H54 (cell line): ENCODE measurements at regions not wholly inside any gene's neighbourhood (a gene's known extent, or its start where the extent isn't known, plus 50 kb on each side); places are given as distances from the start of the nearest gene placed in this dataset.

Experiments
- DNase-seq: peaks from one replicate; pipeline ENCODE4 v3.0.0; 2011; ENCODE audit warnings: low spot score, mixed read lengths; ENCODE audit not compliant: insufficient read length
- FAIRE-seq: peaks from 3 replicates; lab custom pipeline; 2011; peaks lifted over from hg19 to GRCh38; lab: Jason Lieb, UNC
- POLR2A ChIP-seq: IDR thresholded peaks from 2 replicates; pipeline ENCODE4 v1.6.1; 2011; ENCODE audit warnings: low read depth, mild to moderate bottlenecking, low read length

GRCh38 chr15:80339601-80340000 is 64.6 kb upstream of the ARNT2 start:
- TF ChIP-seq POLR2A, result no peak
- no peak for DNase-seq
- no peak for FAIRE-seq

DNA sequence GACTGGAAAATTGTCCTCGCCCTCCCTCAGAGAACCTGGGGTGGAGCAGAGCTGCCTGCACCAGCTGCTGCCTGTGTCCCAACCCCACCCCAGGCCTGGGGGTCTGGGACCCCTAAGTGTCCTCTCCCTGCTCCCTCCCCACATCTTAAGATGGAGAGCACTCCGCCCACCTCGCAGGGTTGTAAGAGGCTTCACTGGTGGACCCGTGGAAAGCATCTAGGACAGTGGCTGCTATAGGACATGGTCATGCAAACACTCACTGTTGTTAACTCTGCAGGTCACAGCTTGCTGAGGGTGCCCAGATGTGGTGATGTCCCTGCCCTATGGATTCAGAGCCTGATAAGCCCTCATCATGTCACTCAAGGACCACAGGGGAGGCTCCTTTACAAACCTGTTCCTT is 62.0 kb upstream of the ARNT2 start:
- no peak for FAIRE-seq
- no peak for DNase-seq
- TF ChIP-seq POLR2A, result no peak

DNA sequence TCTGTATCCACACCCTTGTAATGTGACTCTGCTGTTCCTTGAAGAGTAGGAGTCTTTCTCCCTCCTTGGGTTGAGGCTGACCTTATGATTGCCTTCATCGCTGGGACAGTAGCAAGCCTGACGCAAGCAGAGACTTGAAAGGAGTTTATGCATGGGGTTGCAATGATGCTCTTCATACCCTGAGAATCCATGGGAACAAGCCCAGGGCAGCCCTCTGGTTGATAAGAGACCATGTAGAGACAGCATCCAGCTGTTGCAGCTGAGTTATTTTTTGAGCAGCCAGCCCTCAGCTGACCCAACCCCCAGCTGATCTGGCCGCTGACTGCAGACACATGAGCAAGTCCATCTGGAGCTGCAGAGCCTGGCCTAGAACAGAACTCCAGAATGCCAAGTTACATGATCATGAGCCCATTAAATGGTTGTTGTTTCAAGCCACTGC is 60.6 kb upstream of the ARNT2 start:
- FAIRE-seq, result no peak
- TF ChIP-seq POLR2A, result no peak
- DNase-seq, result no peak

DNA sequence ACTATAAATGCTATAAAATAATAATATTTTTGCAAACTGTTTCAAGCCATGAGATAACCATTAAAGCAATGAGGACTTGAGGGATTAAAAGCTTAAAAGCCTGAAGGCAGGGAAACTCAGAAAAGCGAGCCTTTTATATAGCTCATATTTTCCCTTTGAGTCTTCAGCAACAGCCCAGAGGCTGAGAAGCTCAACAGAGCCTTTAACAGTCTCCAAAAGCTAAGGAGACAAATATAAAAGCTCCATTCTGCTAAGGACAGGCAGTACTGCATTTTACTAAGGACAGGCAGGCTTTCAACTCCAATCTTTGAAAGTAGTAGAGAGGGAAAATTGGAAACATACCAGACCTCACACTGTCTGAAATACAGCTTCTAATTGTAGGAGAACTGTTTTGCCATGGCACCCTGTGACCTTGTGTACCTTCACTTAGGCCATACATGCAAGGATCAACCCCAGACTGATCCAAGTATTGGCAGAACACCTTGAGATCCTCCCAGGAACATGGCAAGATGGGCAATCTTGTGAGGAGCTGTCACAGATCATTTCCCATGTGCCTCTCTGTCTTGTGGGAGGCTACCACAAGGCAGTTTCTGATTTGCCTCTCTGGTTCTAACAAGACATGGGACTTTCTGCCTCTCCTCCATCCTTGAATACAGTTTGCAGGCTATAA is 53.1 kb upstream of the ARNT2 start:
- DNase-seq, result no peak
- FAIRE-seq, result no peak
- no peak for TF ChIP-seq POLR2A
